ENCODE measurements at regions not wholly inside any gene's neighbourhood (a gene's known extent, or its start where the extent isn't known, plus 50 kb on each side); places are given as distances from the start of the nearest gene placed in this dataset.

DNA sequence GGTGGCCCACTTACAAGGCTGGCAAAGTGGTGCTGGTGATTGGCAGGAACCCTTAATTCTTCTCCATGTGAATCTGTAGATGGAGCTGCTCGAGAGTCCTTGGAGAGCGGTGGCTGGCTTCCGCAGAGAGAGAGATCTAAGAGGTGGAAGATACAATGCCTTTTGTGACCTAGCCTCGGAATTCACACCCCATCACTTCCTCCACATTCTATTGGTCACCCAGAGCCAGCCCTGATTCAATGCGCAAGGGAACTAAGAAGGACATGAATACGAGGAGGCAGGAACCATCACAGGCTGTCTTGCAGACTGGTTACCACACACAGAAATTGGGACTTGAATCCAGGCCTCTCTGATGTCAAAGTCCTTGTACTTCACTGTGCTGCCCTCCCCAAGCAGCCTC lies 128.9 kb upstream of the PROKR2 start:
- ChIA-PET CTCF (no interaction called here), POLR2A (ENCODE audit: low non-redundant PET) (no interaction called here)
- DNase-seq (ENCODE audit: low spot score), result no peak
- TF ChIP-seq EZH2 (IDR thresholded peaks at IDR 0.05; ENCODE audit: borderline replicate concordance, low read depth, low read length, poor library complexity, severe bottlenecking), result no peak
- TF ChIP-seq, protein P1, sequence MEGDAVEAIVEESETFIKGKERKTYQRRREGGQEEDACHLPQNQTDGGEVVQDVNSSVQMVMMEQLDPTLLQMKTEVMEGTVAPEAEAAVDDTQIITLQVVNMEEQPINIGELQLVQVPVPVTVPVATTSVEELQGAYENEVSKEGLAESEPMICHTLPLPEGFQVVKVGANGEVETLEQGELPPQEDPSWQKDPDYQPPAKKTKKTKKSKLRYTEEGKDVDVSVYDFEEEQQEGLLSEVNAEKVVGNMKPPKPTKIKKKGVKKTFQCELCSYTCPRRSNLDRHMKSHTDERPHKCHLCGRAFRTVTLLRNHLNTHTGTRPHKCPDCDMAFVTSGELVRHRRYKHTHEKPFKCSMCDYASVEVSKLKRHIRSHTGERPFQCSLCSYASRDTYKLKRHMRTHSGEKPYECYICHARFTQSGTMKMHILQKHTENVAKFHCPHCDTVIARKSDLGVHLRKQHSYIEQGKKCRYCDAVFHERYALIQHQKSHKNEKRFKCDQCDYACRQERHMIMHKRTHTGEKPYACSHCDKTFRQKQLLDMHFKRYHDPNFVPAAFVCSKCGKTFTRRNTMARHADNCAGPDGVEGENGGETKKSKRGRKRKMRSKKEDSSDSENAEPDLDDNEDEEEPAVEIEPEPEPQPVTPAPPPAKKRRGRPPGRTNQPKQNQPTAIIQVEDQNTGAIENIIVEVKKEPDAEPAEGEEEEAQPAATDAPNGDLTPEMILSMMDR (conservative IDR thresholded peaks at IDR 0.05; ENCODE audit: low read depth, low read length), result no peak
- BruUV-seq (replicated peaks), result no TSS peak
- no peak overlapping the region for H3K4me3 ChIP-seq (ENCODE audit: low read depth, low read length, poor library complexity, severe bottlenecking)
- H3K27ac ChIP-seq (ENCODE audit: low read depth, low read length, poor library complexity, severe bottlenecking), result no peak overlapping the region
- H3K4me1 ChIP-seq (ENCODE audit: insufficient read depth, low read length, poor library complexity, severe bottlenecking), result no peaks in the 10 kb centered on the region
- intact Hi-C loops (cut with micrococcal nuclease; ENCODE audit: unreplicated experiment), result no loop called here
- H3K27me3 ChIP-seq (replicated peaks; ENCODE audit: insufficient read depth, low read depth, low read length, poor library complexity), result peaks cover 71% of the 10 kb centered on the region
- H3K9me3 ChIP-seq (ENCODE audit: low read depth, low read length, poor library complexity, severe bottlenecking), result no peaks in the 10 kb centered on the region
- H3K36me3 ChIP-seq (ENCODE audit: insufficient read depth, low read length, poor library complexity, severe bottlenecking), result no peaks in the 10 kb centered on the region

DNA sequence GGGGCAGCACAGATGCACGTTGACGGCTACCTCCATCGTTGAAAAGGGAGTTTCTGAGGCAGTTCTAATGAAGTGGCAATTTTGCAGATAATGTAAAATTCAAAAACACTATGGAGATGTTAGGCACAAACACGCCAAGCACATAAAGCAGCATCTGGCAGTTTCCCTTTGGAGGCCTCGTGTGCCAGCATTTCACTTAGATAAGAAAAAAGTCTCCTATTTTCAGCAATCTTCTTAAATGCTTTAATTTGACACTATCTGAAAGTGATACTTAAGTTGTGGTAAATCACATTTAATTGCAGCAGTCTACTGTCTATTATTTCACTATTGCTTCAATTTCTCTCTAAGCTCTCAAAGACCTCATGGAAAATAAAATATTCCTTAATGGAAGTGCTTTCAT lies 125.3 kb upstream of the PROKR2 start:
- Histone ChIP-seq H3K27me3 (replicated peaks; ENCODE audit: insufficient read depth, low read depth, low read length, poor library complexity) (peaks cover 75% of the 10 kb centered on the region), H3K4me3 (ENCODE audit: low read depth, low read length, poor library complexity, severe bottlenecking) (no peak overlapping the region), H3K36me3 (ENCODE audit: insufficient read depth, low read length, poor library complexity, severe bottlenecking) (no peaks in the 10 kb centered on the region), H3K27ac (ENCODE audit: low read depth, low read length, poor library complexity, severe bottlenecking) (no peak overlapping the region), H3K4me1 (ENCODE audit: insufficient read depth, low read length, poor library complexity, severe bottlenecking) (no peaks in the 10 kb centered on the region), H3K9me3 (ENCODE audit: low read depth, low read length, poor library complexity, severe bottlenecking) (no peaks in the 10 kb centered on the region)
- no TSS peak for BruUV-seq (replicated peaks)
- intact Hi-C loops (cut with micrococcal nuclease; ENCODE audit: unreplicated experiment), result no loop called here
- no peak for TF ChIP-seq EZH2 (IDR thresholded peaks at IDR 0.05; ENCODE audit: borderline replicate concordance, low read depth, low read length, poor library complexity, severe bottlenecking)
- TF ChIP-seq, protein P1 (conservative IDR thresholded peaks at IDR 0.05; ENCODE audit: low read depth, low read length), result no peak
- POLR2A ChIA-PET (ENCODE audit: low non-redundant PET), result no interaction called here
- no peak for DNase-seq (ENCODE audit: low spot score)
- CTCF ChIA-PET, result no interaction called here

DNA sequence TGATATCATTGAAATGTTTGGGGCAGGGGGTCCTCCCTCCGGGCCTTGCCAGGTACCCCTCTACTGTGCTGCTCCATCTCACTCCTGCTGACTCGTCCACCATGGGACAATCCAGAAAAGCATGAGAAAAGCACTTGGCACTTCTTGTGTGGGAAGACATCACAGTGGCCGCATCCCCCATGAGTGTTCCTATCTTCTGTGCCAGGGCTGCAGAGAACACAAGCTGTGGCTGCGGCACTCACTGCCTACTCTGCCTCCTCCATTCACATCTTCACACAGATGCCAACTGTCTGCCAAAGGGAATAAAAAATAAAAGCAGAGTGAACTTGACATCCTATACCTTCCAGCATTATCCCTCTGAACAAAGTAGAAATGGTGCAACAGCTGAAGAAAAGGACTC lies 117.4 kb upstream of the PROKR2 start:
- intact Hi-C loops (cut with micrococcal nuclease; ENCODE audit: unreplicated experiment), result no loop called here
- Histone ChIP-seq H3K4me1 (ENCODE audit: insufficient read depth, low read length, poor library complexity, severe bottlenecking) (no peaks in the 10 kb centered on the region), H3K27me3 (replicated peaks; ENCODE audit: insufficient read depth, low read depth, low read length, poor library complexity) (peaks cover 76% of the 10 kb centered on the region), H3K4me3 (ENCODE audit: low read depth, low read length, poor library complexity, severe bottlenecking) (no peak overlapping the region), H3K27ac (ENCODE audit: low read depth, low read length, poor library complexity, severe bottlenecking) (no peak overlapping the region), H3K9me3 (ENCODE audit: low read depth, low read length, poor library complexity, severe bottlenecking) (no peaks in the 10 kb centered on the region), H3K36me3 (ENCODE audit: insufficient read depth, low read length, poor library complexity, severe bottlenecking) (no peaks in the 10 kb centered on the region)
- TF ChIP-seq, protein P1 (conservative IDR thresholded peaks at IDR 0.05; ENCODE audit: low read depth, low read length), result no peak
- no peak for TF ChIP-seq EZH2 (IDR thresholded peaks at IDR 0.05; ENCODE audit: borderline replicate concordance, low read depth, low read length, poor library complexity, severe bottlenecking)
- CTCF ChIA-PET, result no interaction called here
- no peak for DNase-seq (ENCODE audit: low spot score)
- POLR2A ChIA-PET (ENCODE audit: low non-redundant PET), result no interaction called here
- BruUV-seq (replicated peaks), result no TSS peak

Measured in A673 (cell line).